HAP-1 (cell line): ENCODE measurements at regions not wholly inside any gene's neighbourhood (a gene's known extent, or its start where the extent isn't known, plus 50 kb on each side); places are given as distances from the start of the nearest gene placed in this dataset.
"Not testable (repeated sequence)": the region's sequence is repeated elsewhere in the genome, so short reads cannot be mapped to it uniquely, and the experiment has no call there.

Experiments used
- DNase-seq, 2 experiments: peaks; one replicate each; pipeline ENCODE4 v3.0.0-alpha.2; 2016 to 2020; ENCODE audit warnings: low spot score in 2 of 2
- H3K27me3 ChIP-seq: fragments of 250-450 bp; sonication (Bioruptor Pico); 2 replicates; pipeline ENCODE4 v1.5.1; 2020; ENCODE audit warnings: low read depth, mild to moderate bottlenecking, moderate library complexity
- H3K36me3 ChIP-seq: fragments of 250-450 bp; sonication (Bioruptor Pico); replicated peaks from 2 replicates; pipeline ENCODE4 v1.5.1; 2020; ENCODE audit warnings: mild to moderate bottlenecking
- H3K4me1 ChIP-seq: fragments of 250-450 bp; sonication (Bioruptor Pico); 2 replicates; pipeline ENCODE4 v1.5.1; 2020; ENCODE audit warnings: mild to moderate bottlenecking
- H3K4me3 ChIP-seq: fragments of 250-450 bp; sonication (Bioruptor Pico); 2 replicates; pipeline ENCODE4 v1.5.1; 2020; ENCODE audit warnings: mild to moderate bottlenecking, moderate library complexity
- H3K9me3 ChIP-seq: fragments of 250-450 bp; sonication (Bioruptor Pico); 2 replicates; pipeline ENCODE4 v1.5.1; 2020; ENCODE audit warnings: mild to moderate bottlenecking, moderate library complexity
- in situ Hi-C: fragments of 300-500 bp; cut with MboI; formaldehyde crosslinking; loops from 3 replicates; pipeline ENCODE4 v1.14.3; 2020; ENCODE audit warnings: low sequenced_read_pairs, inconsistent platforms, mixed read lengths

DNA sequence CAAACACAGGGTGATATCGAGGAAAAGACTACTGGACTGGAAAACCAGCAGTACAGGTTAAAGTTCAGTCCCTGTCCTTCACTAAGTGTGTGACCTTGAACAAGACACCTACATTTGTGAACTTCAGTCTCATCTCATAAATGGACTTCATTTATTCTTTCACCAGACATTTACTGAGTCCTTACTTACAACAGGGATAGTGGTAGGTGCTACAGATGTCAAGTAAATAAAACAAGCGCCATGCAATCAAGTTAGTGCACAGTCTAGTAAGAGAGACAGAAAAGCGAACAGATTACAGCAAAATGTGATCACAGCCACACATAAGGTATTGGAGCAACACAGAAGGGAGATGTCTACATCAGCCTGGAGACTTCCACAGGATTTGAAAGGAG lies 413.2 kb downstream of the ACTL7B start:
- Histone ChIP-seq H3K9me3 (no peaks in the 10 kb centered on the region), H3K4me1 (no peaks in the 10 kb centered on the region), H3K4me3 (no peak overlapping the region), H3K36me3 (no peaks in the 10 kb centered on the region), H3K27me3 (no peaks in the 10 kb centered on the region)
- in situ Hi-C loops = no loop called here
- no peak for DNase-seq

DNA sequence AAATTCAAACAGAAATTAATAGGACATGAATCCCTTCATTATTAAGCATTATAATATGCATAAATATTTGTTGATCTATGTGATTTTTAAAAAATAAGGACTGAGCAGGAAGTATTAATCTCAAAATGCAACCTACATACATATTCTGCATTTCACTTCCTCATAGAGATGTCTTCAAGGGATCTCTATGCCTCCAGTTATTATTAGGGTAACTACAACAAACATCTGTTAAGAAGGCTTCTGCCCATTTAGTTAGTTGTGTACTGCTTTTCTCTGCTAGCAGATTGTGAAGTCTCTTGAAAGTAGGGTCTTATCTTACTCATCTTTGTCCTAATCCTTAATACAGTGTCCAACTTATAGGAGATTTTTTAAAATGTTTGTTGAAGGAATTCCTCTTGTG lies 414.1 kb downstream of the ACTL7B start:
- H3K4me3 ChIP-seq = no peak overlapping the region
- in situ Hi-C loops = no loop called here
- H3K27me3 ChIP-seq = no peaks in the 10 kb centered on the region

GRCh38 chr9:108441251-108441650 lies 414.5 kb downstream of the ACTL7B start:
- Histone ChIP-seq H3K4me1 (no peaks in the 10 kb centered on the region), H3K4me3 (no peak overlapping the region), H3K9me3 (no peaks in the 10 kb centered on the region), H3K36me3 (no peaks in the 10 kb centered on the region), H3K27me3 (no peaks in the 10 kb centered on the region)
- DNase-seq = no peak
- in situ Hi-C loops = no loop called here

More for the DNA sequence above, 414.1 kb downstream of the ACTL7B start:
- DNase-seq = no peak
- H3K36me3 ChIP-seq = no peaks in the 10 kb centered on the region
- H3K9me3 ChIP-seq = no peaks in the 10 kb centered on the region
- H3K4me1 ChIP-seq = no peaks in the 10 kb centered on the region

- Histone ChIP-seq H3K9me3 (no peaks in the 10 kb centered on the region), H3K4me3 (no peak overlapping the region), H3K4me1 (no peaks in the 10 kb centered on the region), H3K27me3 (no peaks in the 10 kb centered on the region), H3K36me3 (no peaks in the 10 kb centered on the region)
- DNase-seq = no peak
- in situ Hi-C loops = no loop called here
These were observed 415.8 kb downstream of the ACTL7B start for GRCh38 chr9:108439947-108440346.

DNA sequence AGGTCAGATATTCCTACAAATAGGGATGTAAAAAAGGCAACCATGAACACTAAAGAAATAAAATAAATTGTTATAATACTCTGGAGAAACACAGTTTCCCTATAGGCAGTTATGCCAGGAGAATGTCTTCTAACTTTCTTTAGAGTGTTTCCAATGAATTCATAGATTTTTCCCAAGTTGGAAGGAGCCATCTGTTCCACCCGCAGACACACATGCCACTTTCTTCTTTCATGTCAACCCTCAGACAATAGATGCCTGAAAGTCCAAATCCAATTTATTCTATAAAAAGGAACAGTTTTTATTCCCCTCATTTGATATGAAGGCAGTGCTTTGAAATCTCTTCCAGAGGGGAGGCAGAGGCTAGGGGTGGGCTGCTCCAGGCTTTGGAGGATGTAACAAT lies 418.1 kb downstream of the ACTL7B start:
- no peak for DNase-seq
- no peaks in the 10 kb centered on the region for H3K27me3 ChIP-seq
- in situ Hi-C loops = no loop called here
- no peak overlapping the region for H3K4me3 ChIP-seq
- no peaks in the 10 kb centered on the region for H3K9me3 ChIP-seq
- H3K36me3 ChIP-seq = no peaks in the 10 kb centered on the region
- no peaks in the 10 kb centered on the region for H3K4me1 ChIP-seq

GRCh38 chr9:108436448-108436847 lies 419.3 kb downstream of the ACTL7B start:
- H3K4me3 ChIP-seq = no peak overlapping the region
- in situ Hi-C loops = no loop called here
- H3K9me3 ChIP-seq = no peaks in the 10 kb centered on the region
- H3K27me3 ChIP-seq = no peaks in the 10 kb centered on the region
- DNase-seq = no peak
- no peaks in the 10 kb centered on the region for H3K36me3 ChIP-seq
- no peaks in the 10 kb centered on the region for H3K4me1 ChIP-seq

DNA sequence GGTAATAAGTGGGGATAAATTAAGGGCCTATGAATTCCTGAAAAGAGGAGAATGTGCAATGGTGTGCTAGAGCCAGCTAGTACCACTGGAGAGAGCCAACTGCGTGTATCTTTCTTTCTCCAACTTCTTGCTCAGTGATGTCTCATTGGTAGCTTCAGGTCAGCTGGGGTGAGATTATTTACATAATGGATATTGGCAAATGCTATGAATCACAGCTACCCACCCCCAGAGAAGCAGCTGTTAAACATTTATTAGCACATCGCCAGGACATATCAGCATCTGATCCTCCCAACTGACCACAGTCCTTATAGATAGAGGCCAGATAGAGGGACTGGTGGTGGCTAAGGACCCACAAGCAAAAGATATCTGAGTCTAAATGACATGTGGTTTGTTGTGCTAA lies 421.3 kb downstream of the ACTL7B start:
- no peaks in the 10 kb centered on the region for H3K36me3 ChIP-seq
- no peak for DNase-seq
- in situ Hi-C loops = no loop called here
- H3K4me1 ChIP-seq = no peaks in the 10 kb centered on the region
- H3K4me3 ChIP-seq = no peak overlapping the region
- H3K9me3 ChIP-seq = no peaks in the 10 kb centered on the region
- H3K27me3 ChIP-seq = no peaks in the 10 kb centered on the region

DNA sequence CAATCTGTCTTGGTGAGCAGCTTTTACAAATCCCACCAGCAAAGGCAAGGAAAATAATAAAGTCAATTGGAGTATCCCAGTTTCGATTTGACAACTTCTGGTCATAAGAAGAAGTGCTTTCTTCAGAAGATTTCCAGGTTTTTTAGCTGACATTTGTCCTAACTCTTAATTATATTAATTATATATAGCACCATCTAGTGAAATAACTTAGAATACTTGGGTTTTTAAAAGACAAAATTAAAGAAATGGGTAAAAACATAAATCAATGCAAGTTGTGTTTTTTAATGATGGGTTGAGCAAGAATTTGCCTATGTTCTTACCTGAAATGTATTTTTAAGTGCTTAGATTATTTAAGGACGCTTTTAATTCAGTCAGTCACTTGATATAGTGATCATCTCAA lies 421.8 kb downstream of the ACTL7B start:
- H3K9me3 ChIP-seq = no peaks in the 10 kb centered on the region
- H3K4me3 ChIP-seq = no peak overlapping the region
- no peaks in the 10 kb centered on the region for H3K4me1 ChIP-seq
- DNase-seq = no peak
- H3K27me3 ChIP-seq = no peaks in the 10 kb centered on the region
- no peaks in the 10 kb centered on the region for H3K36me3 ChIP-seq
- in situ Hi-C loops = no loop called here

GRCh38 chr9:108430655-108431054 lies 425.1 kb downstream of the ACTL7B start:
- Histone ChIP-seq H3K27me3 (no peaks in the 10 kb centered on the region), H3K4me1 (no peaks in the 10 kb centered on the region), H3K4me3 (no peak overlapping the region), H3K36me3 (no peaks in the 10 kb centered on the region), H3K9me3 (no peaks in the 10 kb centered on the region)
- no peak for DNase-seq
- in situ Hi-C loops = no loop called here

DNA sequence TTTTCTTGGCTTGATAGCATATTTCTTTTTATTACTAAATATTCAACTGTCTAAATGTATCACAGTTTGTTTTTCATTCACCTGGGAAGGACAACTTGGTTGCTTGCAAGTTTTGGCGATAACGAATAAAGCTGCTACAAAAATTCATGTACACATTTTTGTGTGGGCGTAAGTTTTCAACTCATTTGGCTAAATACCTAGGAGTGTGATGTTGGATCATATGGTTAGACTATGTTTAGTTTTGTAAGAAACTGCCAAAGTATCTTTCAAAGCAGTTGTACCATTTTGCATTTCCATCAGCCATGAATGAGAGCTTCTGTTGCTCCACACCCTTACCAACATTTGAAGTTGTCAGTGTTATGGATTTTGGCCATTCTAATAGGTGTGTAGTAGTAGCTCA lies 428.0 kb downstream of the ACTL7B start:
- DNase-seq = no peak
- Histone ChIP-seq H3K9me3 (no peaks in the 10 kb centered on the region), H3K36me3 (no peaks in the 10 kb centered on the region), H3K27me3 (no peaks in the 10 kb centered on the region), H3K4me1 (no peaks in the 10 kb centered on the region), H3K4me3 (no peak overlapping the region)
- in situ Hi-C loops = no loop called here

- H3K9me3 ChIP-seq, H3K27me3 ChIP-seq, H3K4me1 ChIP-seq, DNase-seq, H3K4me3 ChIP-seq, H3K36me3 ChIP-seq, in situ Hi-C loops: not testable (repeated sequence)
These were observed 429.3 kb downstream of the ACTL7B start for GRCh38 chr9:108426421-108426940.

DNA sequence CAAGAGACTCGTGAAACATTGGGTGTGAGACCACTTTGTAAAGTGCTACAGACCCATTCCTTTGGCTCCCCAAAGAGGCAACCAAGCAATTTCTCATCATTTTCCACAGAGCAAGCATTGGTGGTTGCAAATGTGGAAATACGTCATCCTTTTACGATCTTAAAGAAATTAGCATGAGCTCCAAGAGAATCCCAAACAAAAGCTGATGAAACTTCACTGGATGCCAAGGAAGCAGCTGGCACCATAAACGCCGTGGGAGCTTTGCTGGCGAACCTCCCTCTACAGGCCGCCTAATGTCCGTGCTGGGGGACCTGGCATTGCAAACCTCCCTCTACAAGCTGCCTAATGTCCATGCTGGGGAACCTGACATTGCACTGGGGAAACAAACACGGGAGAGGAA lies 432.4 kb downstream of the ACTL7B start:
- Histone ChIP-seq H3K36me3 (no peaks in the 10 kb centered on the region), H3K4me3 (no peak overlapping the region), H3K27me3 (no peaks in the 10 kb centered on the region), H3K4me1 (no peaks in the 10 kb centered on the region), H3K9me3 (no peaks in the 10 kb centered on the region)
- in situ Hi-C loops = no loop called here
- DNase-seq = no peak

GRCh38 chr9:108419379-108419778 lies 436.4 kb downstream of the ACTL7B start:
- Histone ChIP-seq H3K36me3 (no peaks in the 10 kb centered on the region), H3K27me3 (no peaks in the 10 kb centered on the region), H3K9me3 (no peaks in the 10 kb centered on the region), H3K4me1 (no peaks in the 10 kb centered on the region), H3K4me3 (no peak overlapping the region)
- in situ Hi-C loops = no loop called here
- no peak for DNase-seq

GRCh38 chr9:108417726-108418125 lies 438.1 kb downstream of the ACTL7B start:
- no peaks in the 10 kb centered on the region for H3K4me1 ChIP-seq
- no peak for DNase-seq

GRCh38 chr9:108417312-108417711 lies 438.5 kb downstream of the ACTL7B start:
- Histone ChIP-seq H3K4me3 (no peak overlapping the region), H3K4me1 (no peaks in the 10 kb centered on the region), H3K9me3 (no peaks in the 10 kb centered on the region), H3K27me3 (no peaks in the 10 kb centered on the region), H3K36me3 (no peaks in the 10 kb centered on the region)
- in situ Hi-C loops = no loop called here
- no peak for DNase-seq

More at GRCh38 chr9:108417726-108418125, 438.1 kb downstream of the ACTL7B start:
- H3K9me3 ChIP-seq = no peaks in the 10 kb centered on the region
- no peak overlapping the region for H3K4me3 ChIP-seq
- no peaks in the 10 kb centered on the region for H3K36me3 ChIP-seq
- in situ Hi-C loops = no loop called here
- no peaks in the 10 kb centered on the region for H3K27me3 ChIP-seq
